ENCODE measurements at regions not wholly inside any gene's neighbourhood (a gene's known extent, or its start where the extent isn't known, plus 50 kb on each side); places are given as distances from the start of the nearest gene placed in this dataset.

DNA sequence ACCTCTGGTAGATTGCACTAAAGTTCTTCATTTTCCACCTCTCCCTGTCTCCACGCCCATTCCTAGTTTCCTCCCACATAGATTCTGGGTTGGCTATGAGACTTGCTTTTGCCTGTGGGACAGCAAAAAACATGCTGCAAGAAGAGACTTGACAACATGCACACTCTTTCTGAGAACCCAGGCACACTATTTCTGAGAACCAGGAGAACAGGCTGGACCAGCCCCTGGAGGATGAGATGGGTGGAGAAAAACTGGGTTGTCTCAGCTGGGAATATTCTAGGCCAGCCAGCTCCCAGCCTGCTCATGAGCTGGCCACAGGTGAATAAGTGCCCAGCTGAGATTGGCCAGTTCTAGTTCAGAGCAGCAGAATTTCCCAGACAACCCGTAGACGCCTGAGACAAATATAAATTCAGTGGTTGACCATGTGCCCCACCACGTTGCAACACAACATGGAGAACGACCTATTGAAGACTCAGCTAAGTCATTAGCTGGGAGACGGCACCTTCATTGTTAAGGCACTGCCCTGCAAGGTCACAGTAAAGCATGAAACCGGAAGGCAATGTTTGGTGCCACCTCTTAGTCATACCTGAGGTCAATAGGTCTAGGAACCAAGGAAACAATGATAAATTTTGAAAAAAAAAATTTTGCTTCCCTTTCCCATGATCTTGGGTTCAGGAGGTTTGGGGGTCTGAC lies 92.7 kb upstream of the AKR1E2 start:
- DNase-seq (ENCODE audit: low spot score): no peak

DNA sequence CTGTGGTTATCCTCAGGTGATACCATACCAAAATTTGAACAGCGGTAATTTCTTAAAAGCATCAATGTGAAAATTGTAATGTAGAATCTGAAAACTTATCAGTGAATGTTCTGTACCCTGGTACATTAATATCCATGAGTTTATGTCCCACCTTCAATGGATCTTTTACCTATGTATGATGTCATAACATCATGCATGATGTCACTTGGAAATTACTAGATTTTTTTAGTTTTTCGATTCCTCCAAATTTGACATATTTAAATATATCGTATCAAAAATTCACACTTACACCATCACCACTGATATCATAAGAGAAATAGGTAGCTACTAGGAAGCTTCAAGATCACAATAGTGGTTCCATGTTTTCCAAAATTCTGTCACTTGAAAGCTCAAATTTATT lies 95.0 kb upstream of the AKR1E2 start:
- no peak for DNase-seq (ENCODE audit: low spot score)

DNA sequence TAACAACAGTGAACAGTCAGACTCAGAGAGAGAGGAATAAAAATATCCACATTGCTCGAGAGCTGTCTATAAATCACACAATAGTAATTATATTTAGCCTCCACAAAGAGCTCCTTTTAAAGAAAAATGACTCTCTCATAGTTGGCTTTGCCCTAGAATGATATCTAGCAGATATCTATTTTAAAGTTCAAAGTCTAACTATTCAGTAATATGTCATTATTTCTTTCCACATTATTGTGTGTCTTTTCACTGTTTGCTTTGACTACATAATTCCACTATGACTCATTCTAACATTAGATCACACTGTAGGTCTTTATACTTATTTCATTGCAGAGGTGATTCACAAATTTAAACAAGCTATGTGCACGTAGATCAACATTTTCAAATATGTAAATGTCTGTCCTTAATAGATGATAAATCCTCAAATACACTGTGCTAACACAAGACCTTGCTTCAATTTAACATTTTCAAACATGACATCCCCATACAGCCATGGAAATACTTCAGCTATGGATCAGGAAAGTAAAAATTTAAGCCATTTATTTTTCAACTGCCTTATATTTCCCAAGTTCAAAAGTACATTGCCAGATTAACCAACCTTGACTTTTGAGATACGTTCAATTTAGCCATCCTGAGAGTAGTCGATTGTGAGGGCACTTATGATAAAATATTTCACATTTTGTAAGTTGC lies 99.9 kb upstream of the AKR1E2 start:
- peak; percentile 38 for DNase-seq (ENCODE audit: low spot score)

DNA sequence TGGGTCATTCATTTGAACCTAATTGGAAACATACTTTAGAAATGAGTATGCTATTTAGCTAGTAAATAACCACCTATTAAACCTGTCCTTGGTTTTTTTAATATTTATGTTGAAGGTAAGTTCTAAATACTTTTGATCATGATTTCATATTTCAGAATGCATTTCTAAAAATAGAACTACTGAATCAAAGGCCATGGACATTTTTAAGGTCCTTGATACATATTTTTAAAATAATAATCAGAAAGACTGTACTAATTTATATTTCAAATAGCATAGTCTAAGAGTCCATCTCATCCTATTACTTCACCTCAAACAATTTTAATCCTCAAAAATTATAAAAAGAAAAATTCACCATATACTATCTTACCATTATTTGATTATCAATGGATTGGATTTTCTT lies 102.1 kb upstream of the AKR1E2 start:
- DNase-seq (ENCODE audit: low spot score): no peak

DNA sequence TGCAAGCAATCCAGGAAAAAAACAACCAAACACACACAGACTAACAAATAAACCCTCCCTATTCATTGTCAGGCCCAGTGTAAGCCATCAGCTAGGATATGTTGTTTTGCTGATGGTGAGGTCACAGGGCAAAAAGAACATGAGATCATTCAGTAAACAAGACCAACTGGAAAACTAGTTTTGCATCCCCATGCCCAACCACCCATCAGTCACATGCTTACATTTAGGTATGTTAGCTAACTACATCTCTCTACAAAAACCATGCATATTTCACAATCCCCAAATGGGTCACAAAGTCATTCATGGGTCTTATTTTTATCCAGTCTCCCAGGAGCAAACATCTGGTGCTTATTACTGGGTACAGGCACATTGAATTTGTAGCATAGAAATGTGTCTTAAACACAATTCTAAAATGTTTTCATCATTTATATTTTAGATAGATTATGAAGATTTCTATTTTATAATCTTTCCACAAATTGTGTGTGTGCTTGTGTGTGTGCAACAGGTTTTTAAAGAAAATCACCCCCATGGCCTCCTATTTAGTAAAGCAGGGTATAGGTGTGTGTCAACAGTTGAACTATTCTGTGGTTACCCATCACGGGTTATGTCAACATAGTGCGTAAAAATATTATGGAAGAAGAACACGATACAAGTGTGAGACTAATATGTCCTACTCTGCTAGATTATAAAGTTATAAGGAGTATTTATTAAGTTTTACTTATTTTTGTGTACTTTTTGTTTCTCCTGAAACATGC lies 103.8 kb upstream of the AKR1E2 start:
- DNase-seq (ENCODE audit: low spot score): peak; percentile 78

DNA sequence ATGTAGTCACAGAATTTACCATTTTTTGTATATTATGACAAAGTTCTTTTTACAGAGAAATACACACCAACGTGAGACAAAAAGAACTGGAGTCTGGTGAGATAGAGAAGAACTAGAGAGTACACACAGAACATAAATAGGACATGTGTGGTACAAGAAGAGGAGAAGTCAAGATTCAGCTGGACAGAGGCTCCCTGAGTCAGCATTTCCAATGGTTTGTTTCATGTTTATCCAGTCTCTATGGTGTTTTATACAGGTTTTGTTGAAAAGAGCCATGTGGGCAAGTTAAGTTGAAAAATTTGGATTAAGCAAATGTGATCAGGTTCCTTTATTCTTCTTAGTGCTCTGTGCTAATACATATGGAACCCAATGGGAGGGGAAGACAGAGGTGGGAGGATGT lies 105.5 kb upstream of the AKR1E2 start:
- DNase-seq (ENCODE audit: low spot score): no peak

DNA sequence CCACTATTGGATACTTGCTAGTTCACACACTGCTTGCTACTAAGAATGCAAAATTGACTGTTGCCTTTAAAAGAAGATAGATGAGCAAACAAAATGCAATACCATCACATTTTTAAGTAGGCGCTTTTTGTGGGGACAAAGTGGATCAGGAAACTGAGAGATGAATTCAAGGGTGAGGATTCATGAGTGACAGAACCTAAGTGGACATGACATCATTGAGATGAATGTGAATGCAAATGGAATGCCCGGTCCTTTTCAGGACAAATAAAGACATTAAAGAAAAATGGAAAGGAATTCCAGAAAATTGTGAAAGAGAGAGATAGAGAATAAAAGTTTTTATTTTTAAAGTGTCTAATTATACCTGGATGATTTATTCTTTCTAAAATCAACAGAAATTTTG lies 106.3 kb upstream of the AKR1E2 start:
- no peak for DNase-seq (ENCODE audit: low spot score)

DNA sequence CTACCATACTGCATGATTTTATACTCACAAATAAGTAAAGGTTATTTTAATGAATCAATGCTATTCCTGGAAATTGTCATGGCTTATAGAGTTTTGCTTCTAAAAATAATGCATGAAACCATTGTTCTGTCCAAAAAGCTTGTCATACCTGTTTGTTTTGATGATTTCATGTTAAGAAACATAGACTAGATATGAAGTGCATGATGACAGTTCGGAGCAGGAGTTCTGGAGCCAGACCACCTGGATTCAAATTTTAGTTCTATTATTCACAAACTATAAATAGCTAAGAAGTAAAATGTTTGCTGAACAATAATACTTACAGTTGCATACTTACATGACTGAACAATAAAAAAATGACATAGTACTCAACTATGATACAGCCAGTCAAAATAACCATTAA lies 107.0 kb upstream of the AKR1E2 start:
- no peak for DNase-seq (ENCODE audit: low spot score)

DNA sequence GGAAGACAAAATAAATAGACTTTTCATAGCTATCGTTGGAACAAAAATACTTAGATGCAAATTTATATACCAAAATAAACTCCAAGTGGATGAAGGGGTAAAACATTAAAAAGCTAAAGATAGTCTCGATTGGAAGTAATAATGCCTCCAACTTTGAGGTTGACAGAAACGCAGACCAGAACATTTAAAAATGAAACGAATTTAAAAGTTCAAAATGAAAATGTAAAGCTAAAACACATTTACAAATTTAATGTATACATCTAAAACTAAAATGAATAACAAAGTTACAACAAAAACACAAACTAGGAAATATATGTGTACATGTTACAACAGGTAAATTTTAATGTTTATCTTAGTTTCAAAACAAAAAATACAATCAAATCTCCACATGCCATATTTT lies 107.5 kb upstream of the AKR1E2 start:
- DNase-seq (ENCODE audit: low spot score): no peak

DNA sequence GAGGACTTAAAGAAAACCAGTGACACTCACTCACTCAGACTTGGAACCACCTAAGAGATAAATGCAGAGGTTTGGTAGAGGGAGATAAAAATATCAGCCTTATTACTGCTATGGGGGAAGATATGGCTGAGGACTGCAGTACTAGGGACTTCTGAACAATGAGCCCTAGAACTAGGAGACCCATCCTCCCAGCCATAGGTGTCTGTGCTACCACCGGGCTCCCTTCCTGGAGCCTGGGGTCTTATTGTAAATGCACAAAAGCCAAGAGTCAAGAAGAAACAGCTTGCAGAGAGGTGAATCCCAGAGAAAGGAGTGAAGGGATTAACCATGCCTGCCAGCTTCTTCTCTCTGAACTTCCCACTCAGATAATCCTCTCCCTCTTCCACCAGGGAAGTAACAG lies 108.3 kb upstream of the AKR1E2 start:
- no peak for DNase-seq (ENCODE audit: low spot score)

DNA sequence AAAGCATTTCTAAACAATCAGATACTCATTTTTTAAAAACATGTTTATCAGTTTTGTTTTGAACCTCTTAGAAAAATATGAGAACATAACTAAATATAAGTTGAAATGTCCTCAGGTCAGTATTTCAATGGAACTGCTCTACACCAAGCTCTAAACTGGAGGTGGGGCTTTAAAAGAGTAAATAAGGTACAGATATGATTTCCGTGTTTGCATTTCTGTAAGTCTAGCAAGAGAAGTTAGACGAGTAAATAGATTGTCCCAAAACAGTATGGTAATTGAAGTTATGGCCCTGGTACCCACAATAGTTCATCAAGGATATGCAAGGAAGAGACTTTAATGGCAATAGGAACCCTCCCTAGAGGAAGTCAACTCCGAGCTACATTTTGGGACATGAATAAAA lies 115.1 kb upstream of the AKR1E2 start:
- DNase-seq (ENCODE audit: low spot score): no peak

DNA sequence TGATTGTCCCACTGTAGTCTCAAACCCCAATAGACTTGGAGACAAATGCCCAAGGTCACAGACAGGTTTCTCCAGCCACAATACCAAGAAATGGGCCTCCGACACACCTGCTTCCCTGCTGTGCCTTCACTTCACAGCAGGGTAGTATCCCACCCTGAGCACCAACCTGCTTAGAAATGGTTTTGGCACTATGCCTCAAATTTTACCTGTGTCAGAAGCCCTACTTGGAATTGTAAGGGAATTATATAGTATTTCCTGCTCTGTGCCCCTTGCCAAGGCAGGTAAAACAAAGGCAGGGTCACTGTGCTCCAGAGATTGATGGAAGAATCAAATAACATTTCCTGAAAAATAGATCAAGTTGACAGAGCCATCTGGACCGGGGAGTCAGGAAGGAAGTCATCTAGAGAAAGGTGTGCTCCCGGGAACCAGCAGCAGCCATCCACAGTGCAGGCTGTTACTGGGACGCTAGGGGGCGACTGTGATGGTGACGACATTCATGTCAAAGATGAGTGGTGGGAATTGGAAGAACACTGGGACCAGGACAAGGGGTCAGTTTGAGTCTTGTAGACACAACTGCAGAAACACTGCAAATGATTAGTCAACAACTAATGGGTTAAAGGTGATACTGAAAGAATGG lies 117.8 kb upstream of the AKR1E2 start:
- DNase-seq (ENCODE audit: low spot score): no peak

DNA sequence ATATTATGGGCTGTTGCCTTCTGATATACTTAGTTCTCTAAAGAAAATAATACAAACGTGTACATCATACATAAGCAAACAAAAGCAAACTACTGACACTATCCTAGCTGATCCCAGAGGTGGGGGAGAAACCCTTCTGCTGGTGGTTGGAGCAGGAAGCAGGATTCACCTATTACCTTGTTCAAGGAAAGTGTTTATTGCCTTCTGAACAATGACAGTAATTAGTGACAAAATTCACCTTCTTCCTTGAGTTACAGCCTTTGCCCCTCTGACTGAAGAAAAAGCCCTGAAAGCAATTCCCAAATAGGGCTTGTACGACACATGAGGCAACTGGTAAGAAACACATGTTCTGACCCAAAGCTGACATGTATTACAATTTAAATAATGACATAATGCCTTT lies 118.8 kb upstream of the AKR1E2 start:
- no peak for DNase-seq (ENCODE audit: low spot score)

DNA sequence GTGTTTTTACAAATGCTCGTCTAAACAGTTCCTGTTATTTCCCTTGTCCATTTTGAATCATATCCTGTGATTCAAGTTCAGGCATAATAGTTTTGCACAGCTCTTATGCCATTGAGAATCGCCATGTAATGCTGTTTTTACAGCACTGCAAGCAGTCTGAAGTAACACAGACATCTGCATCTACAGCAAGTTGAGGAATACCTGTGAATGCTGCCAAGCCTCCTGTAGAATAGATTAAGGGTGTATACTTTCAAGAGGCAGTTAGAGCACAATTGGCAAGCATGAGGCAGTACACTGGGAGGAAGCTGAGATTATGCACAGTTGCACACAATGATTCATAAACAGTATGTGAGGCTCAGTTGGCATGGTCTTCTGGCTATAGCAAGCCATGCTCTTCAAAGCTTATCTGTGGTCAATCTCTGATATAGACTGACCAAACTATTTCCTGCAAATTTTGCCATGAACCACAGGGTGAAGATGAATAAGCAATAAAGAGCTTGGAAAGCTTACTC lies 121.9 kb upstream of the AKR1E2 start:
- DNase-seq (ENCODE audit: low spot score): peak; percentile 93

DNA sequence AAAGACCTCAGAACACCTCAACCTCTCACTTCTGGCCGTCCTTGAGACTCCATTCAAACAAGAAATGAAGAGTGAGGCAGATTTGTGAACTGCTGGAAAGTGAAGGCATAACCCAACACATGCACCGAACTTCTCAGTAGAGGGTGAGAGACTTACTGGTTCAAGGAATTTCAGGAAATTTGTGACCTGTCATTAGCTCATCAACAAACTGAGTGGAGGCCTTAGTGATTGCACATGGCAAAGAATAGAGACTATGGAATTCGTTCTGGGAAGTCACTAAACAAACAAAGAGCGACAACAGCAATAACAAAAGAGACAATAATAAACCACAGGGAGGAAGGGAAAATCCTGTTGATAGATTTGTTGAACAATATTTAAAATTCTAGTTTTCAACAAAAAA lies 125.0 kb upstream of the AKR1E2 start:
- DNase-seq (ENCODE audit: low spot score): no peak

DNA sequence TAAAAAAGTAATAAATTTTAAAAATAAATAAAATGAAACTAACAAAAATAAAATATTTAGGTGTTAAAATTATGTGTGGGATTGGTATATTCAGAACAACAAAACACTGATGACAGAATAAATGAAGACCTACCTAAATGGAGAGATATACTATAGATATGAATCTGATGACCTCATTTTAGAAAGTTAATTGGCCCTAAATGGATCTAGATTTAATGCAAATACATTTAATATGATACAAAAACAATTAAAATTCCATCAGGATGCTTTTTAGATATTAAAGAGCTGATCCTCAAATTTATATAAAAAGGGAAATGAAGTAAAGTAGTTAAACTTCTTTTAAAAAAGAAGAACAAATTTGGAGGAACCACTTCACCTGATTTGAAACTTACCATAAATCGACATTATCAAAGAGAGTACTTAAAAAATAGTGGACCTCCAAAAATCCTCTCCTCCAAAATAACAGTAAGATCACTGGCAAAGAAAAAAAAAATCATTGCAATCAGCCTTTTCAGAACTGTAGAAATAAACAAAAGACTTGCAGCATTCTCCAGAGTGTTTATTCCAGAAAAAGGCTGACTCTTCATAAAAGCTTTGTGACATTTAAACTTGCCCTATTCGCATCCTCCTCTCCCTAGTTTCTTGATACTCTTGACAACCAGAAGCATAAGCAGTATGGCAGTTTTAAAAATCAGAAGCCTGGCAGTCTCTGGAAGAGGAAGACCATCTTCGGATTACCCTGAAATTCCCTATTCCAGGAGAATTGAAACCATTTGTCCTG lies 125.9 kb upstream of the AKR1E2 start:
- no peak for DNase-seq (ENCODE audit: low spot score)

DNA sequence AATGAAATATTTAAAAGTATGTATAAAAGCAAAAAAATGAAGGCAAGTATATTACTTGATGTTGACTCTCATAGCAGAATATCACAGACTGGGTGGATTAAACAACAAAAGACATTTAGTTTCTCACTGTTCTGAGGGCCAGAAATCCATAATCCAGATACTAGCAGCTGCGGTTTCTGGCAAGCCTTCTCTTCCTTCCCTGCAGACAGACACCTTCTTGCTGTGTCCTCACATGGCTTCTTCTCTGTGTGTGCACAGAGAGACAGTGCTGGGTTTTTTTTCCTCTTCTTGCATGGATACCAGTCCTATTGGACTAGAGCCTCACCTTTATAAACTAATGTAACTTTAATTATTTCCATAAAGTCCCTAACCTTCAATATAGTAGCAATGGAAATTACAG lies 127.9 kb upstream of the AKR1E2 start:
- DNase-seq (ENCODE audit: low spot score): no peak

DNA sequence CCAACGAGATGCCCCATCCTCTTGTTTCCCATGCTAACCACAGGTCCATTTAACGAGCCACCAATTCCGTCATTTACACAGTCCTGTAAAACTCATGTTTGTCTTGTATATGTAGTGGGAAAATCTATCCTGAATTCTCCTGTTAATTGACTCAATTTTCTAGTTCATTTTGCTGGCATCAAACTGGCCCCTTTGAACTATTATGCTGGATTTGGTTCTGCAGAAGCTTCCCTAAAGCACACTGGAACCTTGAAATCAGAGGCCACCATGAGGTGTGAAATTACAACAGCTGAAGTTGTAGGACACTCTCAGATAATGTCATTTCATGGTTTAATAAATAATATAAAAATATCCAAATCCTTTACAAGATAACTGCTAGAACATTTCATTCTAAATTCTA lies 129.8 kb upstream of the AKR1E2 start:
- no peak for DNase-seq (ENCODE audit: low spot score)

DNA sequence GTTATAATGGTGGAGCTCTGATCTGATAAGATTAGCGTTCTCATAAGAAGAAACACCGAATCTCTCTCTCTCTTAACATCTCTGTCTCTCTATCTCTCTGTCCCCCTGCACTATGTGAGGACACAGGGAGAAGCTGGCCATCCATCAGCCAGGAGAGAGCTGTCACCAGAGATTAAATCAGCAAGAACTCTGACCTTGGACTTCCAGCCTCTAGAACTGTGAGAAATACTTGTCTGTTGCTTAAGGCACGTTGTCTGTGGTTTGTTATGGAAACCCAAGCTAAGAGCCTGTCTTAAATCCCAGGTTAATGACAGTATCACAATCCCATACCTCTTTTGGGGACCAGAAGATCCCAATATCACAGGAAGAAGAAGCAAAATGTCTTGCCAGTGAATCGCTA lies 132.0 kb upstream of the AKR1E2 start:
- no peak for DNase-seq (ENCODE audit: low spot score)

DNA sequence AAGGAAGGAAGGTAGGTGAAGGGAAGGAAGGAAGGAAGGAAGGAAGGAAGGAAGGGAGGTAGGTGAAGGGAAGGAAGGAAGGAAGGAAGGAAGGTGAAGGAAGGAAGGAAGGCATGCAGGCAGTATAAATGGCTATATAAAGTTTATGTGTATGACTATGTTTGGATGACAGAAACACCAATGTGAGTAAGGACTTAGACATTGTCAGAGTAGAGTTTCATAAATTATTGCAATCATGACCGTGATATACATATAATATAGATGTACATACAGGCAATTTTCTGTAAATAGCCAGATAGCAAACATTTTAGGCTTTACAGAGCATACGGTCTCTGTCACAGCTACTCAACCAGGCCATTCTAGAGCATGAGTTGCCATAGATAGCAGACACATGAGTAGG lies 133.8 kb upstream of the AKR1E2 start:
- DNase-seq (ENCODE audit: low spot score): no peak

DNA sequence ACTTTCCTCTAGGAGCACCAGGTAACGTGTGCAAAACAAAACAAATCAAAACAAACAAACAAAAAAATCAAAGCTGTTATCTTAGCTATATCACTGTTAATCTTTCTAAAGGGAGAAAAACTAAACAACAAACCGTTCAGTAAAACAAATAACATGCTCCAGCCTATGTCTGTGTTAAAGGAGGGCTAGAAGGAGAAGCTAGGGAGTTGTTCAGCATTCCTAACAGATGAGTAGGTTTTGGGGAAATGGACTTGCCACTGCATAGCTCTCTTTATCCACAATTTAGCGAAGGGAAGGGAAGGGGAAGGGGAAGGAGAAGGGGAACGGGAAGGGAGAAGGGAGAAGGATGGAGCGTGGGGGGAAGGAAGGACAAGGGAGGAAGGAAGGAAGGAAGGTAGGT lies 134.2 kb upstream of the AKR1E2 start:
- DNase-seq (ENCODE audit: low spot score): no peak

DNA sequence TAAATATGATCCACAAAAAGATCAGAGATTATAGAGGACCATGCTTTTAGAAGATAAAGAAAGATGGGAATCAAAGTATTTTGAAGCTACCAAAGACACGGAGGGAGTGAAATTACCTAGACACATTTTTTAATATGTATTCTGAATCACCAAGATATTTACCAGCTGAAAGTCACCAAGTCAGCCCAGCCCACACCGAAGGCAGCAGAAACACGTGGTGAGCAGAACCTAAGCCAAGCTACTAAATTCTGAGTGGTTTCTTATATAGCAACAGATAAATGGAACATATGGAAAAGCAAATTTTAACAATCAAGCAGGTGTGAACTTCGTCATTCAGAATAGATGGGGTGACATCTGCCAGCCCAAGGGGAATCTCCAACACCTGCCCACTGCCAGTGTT lies 134.7 kb upstream of the AKR1E2 start:
- no peak for DNase-seq (ENCODE audit: low spot score)

Data from H4 (cell line).